ENCODE measurements at regions not wholly inside any gene's neighbourhood (a gene's known extent, or its start where the extent isn't known, plus 50 kb on each side); places are given as distances from the start of the nearest gene placed in this dataset.

DNA sequence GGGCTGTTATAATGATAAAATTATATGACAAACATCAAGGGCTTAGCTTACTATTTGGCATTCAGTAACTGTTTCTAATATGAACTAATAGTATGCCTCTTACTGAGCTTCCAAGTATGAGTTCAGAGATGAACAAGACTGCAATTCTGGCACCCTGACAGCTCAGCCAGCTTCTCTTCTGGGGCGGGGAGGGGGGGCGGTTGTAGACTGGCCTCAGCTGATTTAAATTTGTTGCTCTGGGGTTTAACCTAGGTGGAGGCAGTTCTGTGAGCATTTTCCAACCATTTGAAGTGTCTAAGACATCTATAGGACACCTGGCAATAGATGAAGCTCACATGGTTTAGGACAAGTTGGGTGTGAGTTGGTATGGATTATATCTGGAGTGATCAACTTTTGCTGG is 401.9 kb downstream of the QKI start (continued):
- TF ChIP-seq ZNF197 (CRISPR knock-in tag; IDR thresholded peaks at IDR 0.05; ENCODE audit: low read depth) (no peak), ZBTB17 (CRISPR knock-in tag; IDR thresholded peaks at IDR 0.05) (no peak), DACH1 (IDR thresholded peaks at IDR 0.05; ENCODE audit: partially characterized antibody) (no peak)

GRCh38 chr6:163815796-163816195 is 401.3 kb downstream of the QKI start:
- in situ Hi-C loops (cut with MboI) = no loop called here
- H4K20me1 ChIP-seq (replicated peaks; ENCODE audit: control insufficient read depth, insufficient read depth, low read length) = no peaks in the 10 kb centered on the region
- no TSS peak for BruUV-seq (replicated peaks)
- ATAC-seq = no peak
- no peak for DNase-seq (ENCODE audit: extremely low read depth in 1 of 4, low spot score in 3 of 4)
- no peak for FAIRE-seq
- no peaks in the 10 kb centered on the region for H3K9me3 ChIP-seq (replicated peaks; ENCODE audit: control insufficient read depth, insufficient read depth, low read depth, low read length)
- H3K4me3 ChIP-seq = no peak overlapping the region
- TF ChIP-seq RNF2 (IDR thresholded peaks at IDR 0.05) (no peak), L3MBTL2 (IDR thresholded peaks at IDR 0.05) (no peak), ZNF184 (CRISPR knock-in tag; IDR thresholded peaks at IDR 0.05) (0 out of 2 replicates have a peak, but pooled peaks have one; percentile 60), ZNF174 (CRISPR knock-in tag; IDR thresholded peaks at IDR 0.05) (no peak), DMBX1 (CRISPR knock-in tag; IDR thresholded peaks at IDR 0.05; ENCODE audit: borderline replicate concordance) (no peak)
- no peak overlapping the region for H2AFZ ChIP-seq (ENCODE audit: low read depth, low read length)
- no peaks in the 10 kb centered on the region for H3K79me2 ChIP-seq (ENCODE audit: control insufficient read depth, insufficient read depth, low read length)
- H3K27me3 ChIP-seq (ENCODE audit: control insufficient read depth in 2 of 2, insufficient read depth in 2 of 2, low read length in 2 of 2) = peaks cover 14 to 18% of the 10 kb centered on the region in 2 experiments; a peak in 4 of 5 replicates
- ChIA-PET POLR2A (interaction anchor here (1.2 kb wide), 1 partner anchor 39 kb away, joined by 5 read pairs; no protein-coding TSS in a partner anchor), CTCF (ENCODE audit: low intra/inter-chr PET ratio) (no interaction called here)
- peaks cover 3% of the 10 kb centered on the region for H3K9me1 ChIP-seq (ENCODE audit: control insufficient read depth, insufficient read depth, low read length)
- H3K27ac ChIP-seq (ENCODE audit: extremely low read depth, low read depth, low read length) = no peak overlapping the region
- no peak overlapping the region for H3K4me2 ChIP-seq (ENCODE audit: insufficient read depth, low read length)
- peaks cover 3 to 11% of the 10 kb centered on the region in 2 experiments; a peak in 3 of 5 replicates for H3K4me1 ChIP-seq (replicated peaks in 1 of 2; ENCODE audit: control insufficient read depth in 2 of 2, insufficient read depth in 2 of 2, low read length in 2 of 2)
- WGBS (ENCODE audit: insufficient coverage, low coverage, missing lambda C conversion rate) = 28% methylated on average over 2 of the region's 2 CpGs
- H3K9ac ChIP-seq (ENCODE audit: insufficient read depth in 1 of 2, low read depth in 2 of 2, low read length in 2 of 2) = no peak overlapping the region
- intact Hi-C loops (cut with micrococcal nuclease) = no loop called here
- H3K36me3 ChIP-seq (ENCODE audit: control insufficient read depth, insufficient read depth, low read length) = no peaks in the 10 kb centered on the region

Data from K562 (cell line).